SH-SY5Y (cell line): ENCODE measurements at regions not wholly inside any gene's neighbourhood (a gene's known extent, or its start where the extent isn't known, plus 50 kb on each side); places are given as distances from the start of the nearest gene placed in this dataset.
A peak's percentile ranks its signal among the peaks of the same experiment; 100 is the strongest.

Experiments
- GATA2 ChIP-seq: IDR thresholded peaks from 2 replicates; pipeline ENCODE4 v1.6.1; 2011; ENCODE audit warnings: mild to moderate bottlenecking, low read depth, low read length
- GATA3 ChIP-seq: IDR thresholded peaks from 2 replicates; pipeline ENCODE4 v1.6.1; 2011; ENCODE audit warnings: low read depth, mild to moderate bottlenecking, low read length, moderate library complexity

DNA sequence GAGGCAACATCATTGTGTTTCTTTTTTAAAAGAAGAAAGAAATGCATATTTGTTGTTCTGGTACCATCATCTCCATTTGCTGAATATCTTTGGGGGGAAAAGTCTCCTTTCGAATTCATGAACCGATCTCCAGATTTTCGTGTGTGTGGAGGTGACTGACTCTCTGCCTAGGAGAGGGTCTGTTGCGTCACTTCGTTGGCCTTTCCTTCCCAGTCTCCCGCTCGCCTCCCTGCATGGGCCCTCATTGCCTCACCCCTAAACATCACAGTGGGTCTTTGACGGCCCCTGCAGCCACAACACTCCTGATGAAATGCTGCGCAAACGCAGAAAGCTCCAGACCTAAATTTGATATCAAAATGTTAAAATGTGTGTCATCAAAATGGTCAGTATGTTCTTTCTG is 103.2 kb upstream of the RALGPS2 start:
- TF ChIP-seq GATA3 = no peak
- TF ChIP-seq GATA2 = no peak

DNA sequence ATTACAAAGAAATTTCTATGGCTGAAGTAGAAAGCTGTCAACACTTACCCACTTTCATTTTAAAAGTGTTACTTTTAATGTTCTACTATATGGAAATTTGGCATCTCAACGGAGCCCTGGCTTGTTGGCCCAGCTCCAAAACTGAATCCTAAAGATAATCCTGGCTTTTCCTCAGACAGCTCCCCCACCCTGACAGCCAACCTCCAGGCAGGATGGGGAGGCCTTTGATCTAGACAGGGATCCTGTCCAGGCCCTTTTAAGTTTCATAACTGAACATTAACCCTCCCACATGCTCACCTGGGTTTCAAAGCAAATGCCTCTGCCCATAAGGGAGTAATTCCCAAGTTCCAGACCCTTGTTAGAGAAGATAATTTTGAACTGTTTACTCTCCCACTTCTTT is 99.3 kb upstream of the RALGPS2 start:
- TF ChIP-seq GATA2 (no peak), GATA3 (no peak)

DNA sequence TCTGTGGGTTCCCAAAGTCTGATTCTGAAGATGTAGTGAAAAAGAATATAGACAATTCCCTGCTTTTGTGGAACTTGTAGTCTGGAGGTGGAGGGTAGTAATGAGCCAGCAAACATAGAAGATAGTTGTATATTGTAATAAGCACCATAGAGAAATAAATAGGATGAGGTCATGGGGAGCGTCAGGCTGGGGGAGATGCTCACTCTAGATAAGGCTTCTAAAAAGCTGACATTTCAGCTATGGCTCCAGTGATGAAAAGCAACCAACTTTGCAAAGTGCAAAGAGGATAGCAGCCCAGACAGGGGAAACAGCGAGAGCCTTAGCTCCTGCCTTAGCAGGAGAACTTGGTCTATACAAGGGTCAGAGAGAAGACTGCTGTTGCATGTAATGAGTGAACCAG is 98.0 kb upstream of the RALGPS2 start:
- TF ChIP-seq GATA2 (peak; percentile 77), GATA3 (peak; percentile 56; the same call in 1 of the 2 replicates)

DNA sequence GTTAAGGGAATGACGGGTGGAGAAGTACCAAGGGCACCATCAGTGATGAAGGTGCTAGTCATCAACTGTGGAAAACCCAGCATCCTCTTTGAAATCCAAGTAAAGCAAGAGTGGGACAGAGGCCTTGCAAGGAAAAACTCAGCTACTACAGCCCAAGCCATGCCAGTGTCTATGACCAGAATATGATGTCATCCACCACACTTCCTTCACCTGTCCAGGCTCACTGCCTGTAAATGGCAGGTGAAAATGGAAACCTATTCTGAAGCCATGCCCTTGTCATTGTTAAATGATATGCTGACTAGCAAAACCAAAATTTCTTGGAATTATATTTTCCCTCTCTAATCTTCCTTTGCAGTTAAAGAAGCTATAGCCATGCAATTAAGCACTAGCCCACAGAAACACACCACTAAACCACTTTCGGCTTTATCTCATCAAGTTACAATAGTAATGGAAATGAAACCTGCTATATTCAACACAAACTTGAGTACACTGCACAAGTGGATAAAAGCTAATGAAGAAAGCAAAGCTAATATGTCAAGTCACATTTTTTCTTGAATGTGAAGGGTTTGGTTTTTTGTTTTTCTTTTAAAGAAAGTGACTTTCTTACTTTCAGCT is 96.3 kb upstream of the RALGPS2 start:
- TF ChIP-seq GATA3 = no peak
- no peak for TF ChIP-seq GATA2

DNA sequence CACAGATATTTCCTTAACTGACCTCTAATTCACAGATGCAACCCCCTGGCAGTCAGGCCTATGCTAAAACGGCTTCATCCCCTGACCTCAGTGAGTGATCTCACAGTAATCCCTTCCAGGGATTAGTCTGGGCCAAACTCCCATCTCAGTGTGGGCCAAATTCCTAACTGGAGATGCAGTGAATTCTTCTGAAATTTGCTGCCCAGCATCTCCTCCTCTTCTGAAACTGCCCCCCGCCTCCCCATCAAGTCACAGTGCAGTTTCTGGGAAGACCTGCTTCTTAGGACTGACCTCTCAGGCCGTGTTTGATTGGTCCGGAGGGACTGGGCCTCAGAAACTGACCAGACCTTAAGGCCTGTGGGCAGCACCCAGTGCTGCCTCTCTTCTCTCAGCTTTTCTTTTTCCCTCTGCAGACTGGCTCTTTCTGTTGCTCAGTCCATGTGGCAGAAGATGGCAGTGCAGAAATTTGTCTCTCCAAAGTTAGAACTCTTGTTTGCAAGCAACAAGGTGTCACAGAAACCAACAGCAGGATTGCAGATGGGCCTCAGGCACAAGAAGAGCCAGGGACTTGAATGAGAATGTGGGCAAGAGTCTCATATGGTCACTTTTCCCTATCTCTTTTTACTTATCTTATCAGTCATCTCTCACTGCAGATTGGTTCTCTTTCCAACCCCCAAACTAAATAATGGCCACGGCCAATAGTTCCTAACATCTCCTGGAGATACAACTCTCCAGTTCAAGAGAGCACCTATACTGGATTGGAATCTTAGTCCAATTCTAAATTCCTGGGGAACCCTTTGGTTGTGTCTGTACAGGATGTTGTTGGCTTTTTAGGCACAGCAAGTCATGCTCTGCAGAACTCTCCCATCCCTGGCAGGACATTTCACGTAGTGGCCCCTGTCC is 95.5 kb upstream of the RALGPS2 start:
- TF ChIP-seq GATA2 (no peak), GATA3 (no peak)

DNA sequence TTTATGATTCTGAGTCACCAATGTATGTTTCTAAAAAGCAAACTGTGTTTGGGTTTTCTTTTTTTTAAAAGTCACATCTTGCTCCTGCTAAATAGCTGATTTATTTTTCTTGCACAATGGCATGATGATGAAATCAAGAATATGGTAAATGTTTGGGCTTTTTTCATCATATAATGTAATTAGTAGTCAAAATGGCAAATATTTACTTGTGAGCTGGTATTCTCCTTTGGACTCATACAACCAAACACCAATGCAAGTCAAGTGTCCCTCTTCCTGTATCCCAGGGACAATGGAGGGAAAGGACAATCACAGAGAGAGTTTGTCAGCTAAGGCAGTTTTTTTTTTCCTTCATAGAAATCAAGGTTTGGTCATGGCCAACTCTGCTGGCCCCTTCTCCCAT is 94.6 kb upstream of the RALGPS2 start:
- no peak for TF ChIP-seq GATA3
- TF ChIP-seq GATA2 = no peak

DNA sequence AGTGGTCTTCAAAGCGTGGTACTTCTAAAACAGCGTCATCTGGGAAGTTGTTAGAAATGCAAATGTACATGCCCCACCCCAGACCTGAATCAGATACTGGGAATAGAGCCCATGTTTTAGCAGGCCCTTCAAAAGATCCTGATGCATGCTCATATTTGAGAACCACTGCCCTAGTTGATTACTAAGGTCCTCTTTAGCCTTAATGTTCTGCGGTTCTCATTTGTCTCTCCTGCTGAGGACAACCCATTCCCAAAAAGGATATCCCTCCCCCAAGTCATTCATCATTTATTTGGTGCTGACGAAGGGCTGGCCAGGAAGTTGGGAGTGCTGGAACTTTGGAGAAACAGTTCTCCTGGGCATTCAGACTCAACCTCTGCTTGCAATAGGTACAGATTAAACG is 92.4 kb upstream of the RALGPS2 start:
- TF ChIP-seq GATA2 (no peak), GATA3 (no peak)

DNA sequence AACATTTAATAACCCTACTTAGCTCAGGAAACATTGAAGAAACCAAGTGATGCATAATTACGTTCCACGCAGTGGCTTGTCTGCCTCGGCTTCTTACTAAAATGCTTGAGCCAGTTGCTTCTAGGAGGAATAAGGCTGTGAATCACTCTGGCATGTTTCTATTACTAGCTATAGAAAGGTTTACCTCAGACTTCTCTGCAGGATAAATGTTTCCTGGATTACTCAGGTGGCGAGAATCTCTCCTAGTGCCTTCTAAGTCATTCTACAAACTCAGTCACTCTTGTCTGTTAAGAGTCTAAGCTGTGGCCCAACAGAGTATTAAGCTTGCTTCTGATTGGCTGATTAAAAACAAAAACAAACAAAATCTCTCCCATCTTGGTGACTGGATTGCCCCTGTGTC is 92.0 kb upstream of the RALGPS2 start:
- TF ChIP-seq GATA2 = no peak
- no peak for TF ChIP-seq GATA3

DNA sequence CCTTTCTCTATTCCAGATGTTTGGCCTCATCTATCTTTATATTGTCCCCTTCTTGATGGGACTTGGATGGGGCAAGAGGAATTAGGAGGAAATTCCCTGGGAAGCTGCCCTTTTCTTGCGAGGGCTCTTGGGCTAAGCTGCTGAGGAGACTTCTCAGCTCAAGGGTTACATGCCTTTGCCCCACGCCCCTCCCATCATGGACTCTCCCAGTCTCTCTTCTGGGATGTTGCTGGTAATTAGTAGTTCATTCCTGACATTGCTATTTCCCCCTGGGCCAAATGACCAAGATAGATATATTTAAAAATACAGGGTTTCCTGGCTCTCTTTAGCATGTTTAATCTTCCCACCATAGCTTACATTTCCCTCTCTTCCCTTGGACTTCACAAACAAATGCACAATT is 90.6 kb upstream of the RALGPS2 start:
- TF ChIP-seq GATA3 (no peak), GATA2 (no peak)

DNA sequence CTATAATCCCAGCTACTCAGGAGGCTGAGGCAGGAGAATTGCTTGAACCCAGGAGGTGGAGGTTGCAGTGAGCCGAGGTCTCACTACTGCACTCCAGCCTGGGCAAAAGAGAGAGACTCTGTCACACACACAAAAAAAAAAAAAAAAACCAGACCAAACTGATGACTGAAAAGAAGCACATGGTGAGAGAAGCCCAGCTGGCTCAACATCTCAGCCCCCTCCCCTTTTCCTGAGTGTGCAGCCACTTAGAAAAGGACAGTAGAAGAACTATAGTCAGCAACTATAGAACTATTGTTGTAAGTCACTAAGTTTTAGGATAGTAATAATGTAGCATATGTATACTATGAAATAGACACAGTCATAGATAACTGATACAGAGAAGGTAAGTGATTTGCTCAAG is 87.2 kb upstream of the RALGPS2 start:
- no peak for TF ChIP-seq GATA2
- TF ChIP-seq GATA3 = no peak

DNA sequence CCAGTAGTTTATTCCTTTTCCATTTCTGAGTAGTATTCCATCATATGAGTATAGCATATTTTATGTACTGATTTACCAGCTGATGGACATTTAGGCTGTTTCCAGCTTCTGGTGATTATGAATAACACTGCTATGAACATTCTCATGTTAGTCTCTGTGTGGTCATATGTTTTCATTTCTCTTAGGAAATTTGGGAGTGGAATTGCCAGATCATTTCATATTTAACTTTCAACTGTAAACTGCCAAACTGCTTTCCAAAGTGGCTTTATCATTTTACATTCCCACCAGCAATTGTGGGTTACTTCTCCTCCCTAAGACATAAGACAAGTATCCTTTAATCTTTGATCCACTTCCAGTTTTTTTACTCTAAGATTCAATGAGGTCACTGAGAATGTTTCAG is 85.7 kb upstream of the RALGPS2 start:
- TF ChIP-seq GATA2 = no peak
- TF ChIP-seq GATA3 = no peak

DNA sequence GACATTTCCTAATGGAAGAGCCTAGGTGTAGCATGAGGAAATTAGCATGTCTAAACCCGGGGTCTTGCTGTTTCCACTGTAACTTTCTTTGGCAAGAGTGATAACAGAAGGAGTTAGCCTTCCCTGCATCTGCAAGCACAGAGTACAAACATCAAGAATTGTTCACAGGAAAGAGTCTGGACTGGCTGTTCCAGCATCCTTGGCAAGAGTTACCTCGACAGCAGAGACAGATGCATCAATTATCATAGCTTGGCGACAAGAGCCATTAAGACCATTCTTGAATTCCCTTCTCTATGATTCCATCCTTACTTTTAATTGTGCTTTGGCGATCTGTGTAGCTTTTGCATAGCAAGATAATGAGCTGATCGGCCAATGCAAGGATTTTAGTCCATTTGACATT is 82.8 kb upstream of the RALGPS2 start:
- TF ChIP-seq GATA2 (no peak), GATA3 (no peak)

DNA sequence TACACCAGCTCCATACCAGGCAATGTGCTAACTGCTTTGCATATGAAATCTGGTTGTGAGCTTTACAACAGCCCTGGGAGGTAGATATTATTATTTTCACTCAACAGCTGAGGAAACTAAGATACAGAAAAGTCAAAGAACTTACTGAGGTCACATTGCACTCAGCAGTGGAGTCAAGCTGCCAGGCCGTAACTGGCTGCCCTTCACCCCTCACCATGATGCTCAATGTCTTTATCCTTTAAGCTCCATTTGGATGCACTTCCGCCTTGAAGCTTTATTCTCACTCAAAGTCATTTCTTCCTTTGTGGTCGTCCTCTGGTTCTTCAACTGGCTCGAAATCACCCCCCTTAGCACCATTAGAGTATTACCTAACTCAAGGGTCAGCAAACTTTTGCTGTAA is 81.7 kb upstream of the RALGPS2 start:
- no peak for TF ChIP-seq GATA2
- no peak for TF ChIP-seq GATA3

DNA sequence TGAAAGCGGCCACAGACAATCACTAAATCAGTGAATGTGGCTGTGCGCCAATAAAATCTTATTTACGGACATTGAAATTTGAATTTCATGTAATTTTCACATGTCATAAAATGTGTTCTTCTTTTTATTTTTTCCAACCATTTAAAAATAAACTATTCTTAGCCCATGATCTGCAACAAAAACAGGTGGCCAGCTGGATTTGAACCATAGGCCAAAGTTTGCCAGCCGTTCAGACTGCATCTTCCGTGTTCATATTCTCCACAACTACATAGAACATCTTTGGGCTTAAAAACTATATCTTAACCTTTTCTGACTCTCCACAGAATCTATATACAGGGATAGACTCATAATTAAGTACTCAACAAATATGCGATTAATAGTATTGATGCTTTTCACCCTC is 81.2 kb upstream of the RALGPS2 start:
- TF ChIP-seq GATA3 (no peak), GATA2 (no peak)
